K562 (cell line): ENCODE measurements at regions not wholly inside any gene's neighbourhood (a gene's known extent, or its start where the extent isn't known, plus 50 kb on each side); places are given as distances from the start of the nearest gene placed in this dataset.

ENCODE experiments used
- ATAC-seq: fragments of 200-7000 bp; cut with Tn5 transposase; 3 replicates; pipeline ENCODE4 v1.9.1; 2020; ENCODE audit warnings: moderate library complexity
- BruUV-seq: library from RNA; stranded (reverse); fragments of 400-500 nt; replicated peaks from 2 replicates; lab custom pipeline; 2021; lab: Mats Ljungman, UMichigan
- CTCF ChIA-PET: fragments of 300-600 bp; formaldehyde crosslinking; extraction: SDS; loops from one replicate; lab custom pipeline; 2021; ENCODE audit warnings: low intra/inter-chr PET ratio; lab: Yijun Ruan, JAX
- POLR2A ChIA-PET: fragments of 300-600, 350-650 bp; sonication (Branson Sonifier 250); formaldehyde crosslinking; extraction: SDS; loops from one replicate; lab custom pipeline; 2021; ENCODE audit warnings: antibody characterized with exemption, inconsistent platforms; lab: Yijun Ruan, JAX
- DNase-seq, 4 experiments: peaks; one replicate each; pipeline versions ENCODE4 v3.0.0 to v3.0.0-alpha.2; 2011 to 2018; ENCODE audit warnings: low spot score in 3 of 4, mixed read lengths in 3 of 4; ENCODE audit errors: extremely low read depth in 1 of 4
- FAIRE-seq: peaks from 2 replicates; lab custom pipeline; 2011; peaks lifted over from hg19 to GRCh38; lab: Jason Lieb, UNC
- H2AFZ ChIP-seq: 2 replicates; pipeline ENCODE4 v1.6.0; 2011; ENCODE audit warnings: low read depth, low read length, control low read depth, inconsistent platforms
- H3K27ac ChIP-seq: fragments of 200-600 bp; 3 replicates; pipeline ENCODE4 v1.8.0; 2011; ENCODE audit warnings: low read depth, mild to moderate bottlenecking, control low read depth, inconsistent platforms, low read length, moderate library complexity, mixed read lengths; ENCODE audit errors: extremely low read depth
- H3K27me3 ChIP-seq, 2 experiments: fragments of 300-600 bp in 1 of 2; 2 replicates in 1 of 2; 3 replicates in 1 of 2; pipeline versions ENCODE4 v1.6.0 to v1.8.0; 2011; ENCODE audit warnings: inconsistent platforms in 2 of 2, low read length in 2 of 2, mild to moderate bottlenecking in 1 of 2, mixed read lengths in 1 of 2, moderate library complexity in 1 of 2; ENCODE audit not compliant: control insufficient read depth in 2 of 2, insufficient read depth in 2 of 2
- H3K36me3 ChIP-seq: fragments of 300-600 bp; 3 replicates; pipeline ENCODE4 v1.8.0; 2011; ENCODE audit warnings: mild to moderate bottlenecking, low read length, inconsistent platforms; ENCODE audit not compliant: control insufficient read depth, insufficient read depth
- H3K4me1 ChIP-seq, 2 experiments: fragments of 200-600 bp in 1 of 2; replicated peaks in 1 of 2; 2 replicates in 1 of 2; 3 replicates in 1 of 2; pipeline versions ENCODE4 v1.5.1 to v1.8.0; 2011; ENCODE audit warnings: inconsistent platforms in 2 of 2, low read length in 2 of 2, mild to moderate bottlenecking in 1 of 2, mixed read lengths in 1 of 2, moderate library complexity in 1 of 2; ENCODE audit not compliant: control insufficient read depth in 2 of 2, insufficient read depth in 2 of 2
- H3K4me2 ChIP-seq: 2 replicates; pipeline ENCODE4 v1.6.1; 2011; ENCODE audit warnings: low read length, control low read depth, inconsistent platforms, mixed read lengths; ENCODE audit not compliant: insufficient read depth
- H3K4me3 ChIP-seq: fragments of 200-600 bp; sonication (generic), shearing (Covaris generic); 2 replicates; pipeline ENCODE4 v1.5.1; 2016; ENCODE audit warnings: control low read depth, inconsistent platforms
- H3K79me2 ChIP-seq: fragments of 200-600 bp; 3 replicates; pipeline ENCODE4 v1.8.0; 2011; ENCODE audit warnings: low read length, inconsistent platforms; ENCODE audit not compliant: control insufficient read depth, insufficient read depth
- H3K9ac ChIP-seq, 2 experiments: 2 replicates each; pipeline versions ENCODE4 v1.6.0 to v1.6.1; 2011; ENCODE audit warnings: low read depth in 2 of 2, low read length in 2 of 2, control low read depth in 1 of 2, inconsistent platforms in 1 of 2, mild to moderate bottlenecking in 1 of 2, mixed read lengths in 1 of 2; ENCODE audit not compliant: insufficient read depth in 1 of 2
- H3K9me1 ChIP-seq: one replicate; pipeline ENCODE4 v1.6.0; 2011; ENCODE audit warnings: inconsistent platforms, mild to moderate bottlenecking, low read length, moderate library complexity; ENCODE audit not compliant: control insufficient read depth, insufficient read depth
- H3K9me3 ChIP-seq: replicated peaks from 2 replicates; pipeline ENCODE4 v1.5.1; 2011; ENCODE audit warnings: low read depth, low read length, inconsistent platforms; ENCODE audit not compliant: control insufficient read depth, insufficient read depth
- H4K20me1 ChIP-seq: replicated peaks from 2 replicates; pipeline ENCODE4 v1.6.1; 2011; ENCODE audit warnings: low read length, inconsistent platforms, mixed read lengths; ENCODE audit not compliant: control insufficient read depth, insufficient read depth
- ATF1 ChIP-seq, 2 experiments: fragments of 450-650 bp in 1 of 2; IDR thresholded peaks; 2 replicates each; pipeline ENCODE4 v1.6.1; 2016; ENCODE audit warnings: missing compliant biosample characterization in 1 of 2, missing genetic modification characterization in 1 of 2
- EP300 ChIP-seq: IDR thresholded peaks from 2 replicates; pipeline ENCODE4 v1.6.1; 2012; ENCODE audit warnings: low read length, improper control_type of control experiment
- ETV5 ChIP-seq: sonication (generic); formaldehyde crosslinking; IDR thresholded peaks from 2 replicates; pipeline ENCODE4 v1.4.0; 2020; ENCODE audit warnings: low read depth, mild to moderate bottlenecking, missing genetic modification reagents
- FOXJ3 ChIP-seq: sonication (generic); formaldehyde crosslinking; IDR thresholded peaks from 2 replicates; pipeline ENCODE4 v1.4.0; 2020; ENCODE audit warnings: mild to moderate bottlenecking, missing genetic modification reagents
- NCOR1 ChIP-seq: fragments of 450-650 bp; IDR thresholded peaks from 2 replicates; pipeline ENCODE4 v1.6.1; 2016; ENCODE audit warnings: mild to moderate bottlenecking, moderate library complexity
- PPARD ChIP-seq: fragments of 250-450 bp; sonication (Bioruptor Pico); IDR thresholded peaks from 2 replicates; pipeline ENCODE4 v1.8.0; 2022; ENCODE audit warnings: inconsistent platforms, mild to moderate bottlenecking, moderate library complexity
- RHOXF2B ChIP-seq: fragments of 250-450 bp; sonication (Bioruptor Pico); conservative IDR thresholded peaks from 2 replicates; pipeline ENCODE4 v1.5.1; 2021
- TCF7L2 ChIP-seq: fragments of 150-350 bp; IDR thresholded peaks from 2 replicates; pipeline ENCODE4 v1.6.1; 2016; ENCODE audit warnings: low read depth, mild to moderate bottlenecking, low read length, moderate library complexity
- TGIF2 ChIP-seq: sonication (generic); formaldehyde crosslinking; IDR thresholded peaks from 2 replicates; pipeline ENCODE4 v1.8.1; 2022; ENCODE audit warnings: mild to moderate bottlenecking, missing genetic modification reagents, moderate library complexity
- ZNF263 ChIP-seq: sonication (generic); formaldehyde crosslinking; IDR thresholded peaks from 2 replicates; pipeline ENCODE4 v1.8.0; 2022; ENCODE audit warnings: mild to moderate bottlenecking, missing genetic modification reagents, borderline replicate concordance
- ZNF398 ChIP-seq: fragments of 250-450 bp; sonication (Bioruptor Pico); IDR thresholded peaks from 2 replicates; pipeline ENCODE4 v1.8.0; 2021; ENCODE audit warnings: moderate library complexity, mild to moderate bottlenecking, inconsistent platforms
- ZNF436 ChIP-seq: fragments of 250-450, 450-650 bp; sonication (Bioruptor Pico); formaldehyde crosslinking; IDR thresholded peaks from 2 replicates; pipeline ENCODE4 v1.7.0; 2020; ENCODE audit warnings: mild to moderate bottlenecking
- WGBS: fragments of 100-300 bp; shearing (Covaris generic); methylation state at CpG from one replicate; pipeline ENCODE4 v1.1.6; 2016; ENCODE audit warnings: low coverage, mixed read lengths; ENCODE audit not compliant: insufficient coverage; ENCODE audit errors: missing lambda C conversion rate; 5-methylcytosine and 5-hydroxymethylcytosine counted together
- in situ Hi-C: fragments of 300-500 bp; cut with MboI; formaldehyde crosslinking; loops from 4 replicates; pipeline ENCODE4 v1.15.0; 2018; ENCODE audit warnings: inconsistent platforms, mixed read lengths
- intact Hi-C: fragments of 100-400 bp; cut with micrococcal nuclease; formaldehyde crosslinking; loops from 2 replicates; pipeline ENCODE4 v1.14.2; 2022
- TF ChIP-seq, protein P1 (sequence below): sonication (generic); formaldehyde crosslinking; IDR thresholded peaks from 2 replicates; pipeline ENCODE4 v1.5.0; 2020; ENCODE audit warnings: missing genetic modification reagents

DNA sequence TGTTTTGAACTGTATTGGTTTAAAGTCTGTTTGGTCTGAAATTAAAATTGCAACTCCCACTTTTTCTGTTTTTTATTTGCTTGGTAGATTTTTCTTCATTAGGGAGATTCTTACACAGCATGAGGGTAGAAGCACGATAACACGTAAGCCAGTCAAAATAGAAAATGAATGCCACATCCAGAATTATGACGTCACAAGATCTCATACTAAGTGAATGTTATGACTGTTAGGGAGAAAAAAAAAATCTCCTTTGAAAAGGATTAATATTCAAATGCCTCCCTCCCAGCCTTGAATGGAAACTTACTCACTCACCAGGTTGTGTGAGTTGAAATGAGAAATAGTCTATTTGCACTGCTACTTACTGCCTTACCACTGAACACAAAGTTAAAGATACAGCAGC is 670.8 kb downstream of the TFAP2A start:
- ATAC-seq, result no peak
- 0% methylated on average over 3 of the region's 3 CpGs for WGBS

DNA sequence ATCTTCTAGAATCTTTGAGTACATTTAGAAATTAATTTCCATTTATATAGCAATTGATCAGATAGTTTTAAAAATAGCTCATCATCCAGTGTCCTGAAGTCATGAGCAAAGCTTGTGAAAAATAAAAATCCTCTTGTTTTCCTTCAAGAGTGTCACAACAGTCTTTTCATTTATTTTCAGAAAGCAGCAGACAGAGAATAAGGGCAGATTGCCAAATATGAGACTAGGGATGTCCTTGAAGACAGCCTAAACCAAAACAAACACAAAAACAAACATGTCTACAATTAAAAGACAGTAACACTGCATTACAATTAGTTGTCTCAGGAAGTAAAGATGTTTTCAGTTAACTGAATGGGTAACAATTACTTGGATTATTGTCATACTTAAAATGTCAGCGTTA is 682.8 kb downstream of the TFAP2A start:
- H3K9ac ChIP-seq, result no peak overlapping the region
- H4K20me1 ChIP-seq, result no peaks in the 10 kb centered on the region
- intact Hi-C loops (no loop called here), in situ Hi-C loops (no loop called here)
- no peak overlapping the region for H2AFZ ChIP-seq
- no peaks in the 10 kb centered on the region for H3K36me3 ChIP-seq
- H3K79me2 ChIP-seq, result no peaks in the 10 kb centered on the region
- BruUV-seq, result no TSS peak
- no peaks in the 10 kb centered on the region for H3K9me1 ChIP-seq
- 8% methylated on average over 1 of the region's 1 CpG for WGBS
- H3K27me3 ChIP-seq, result no peaks in the 10 kb centered on the region
- H3K4me1 ChIP-seq, result no peaks in the 10 kb centered on the region
- ChIA-PET POLR2A (no interaction called here), CTCF (no interaction called here)
- H3K27ac ChIP-seq, result no peak overlapping the region
- TF ChIP-seq TGIF2 (CRISPR knock-in tag) (no peak), EP300 (no peak), ETV5 (CRISPR knock-in tag) (no peak), ZNF398 (CRISPR knock-in tag) (no peak), ZNF436 (CRISPR knock-in tag) (no peak), ZNF263 (no peak), TCF7L2 (no peak), FOXJ3 (CRISPR knock-in tag) (no peak), PPARD (CRISPR knock-in tag) (no peak)
- TF ChIP-seq, protein P1, sequence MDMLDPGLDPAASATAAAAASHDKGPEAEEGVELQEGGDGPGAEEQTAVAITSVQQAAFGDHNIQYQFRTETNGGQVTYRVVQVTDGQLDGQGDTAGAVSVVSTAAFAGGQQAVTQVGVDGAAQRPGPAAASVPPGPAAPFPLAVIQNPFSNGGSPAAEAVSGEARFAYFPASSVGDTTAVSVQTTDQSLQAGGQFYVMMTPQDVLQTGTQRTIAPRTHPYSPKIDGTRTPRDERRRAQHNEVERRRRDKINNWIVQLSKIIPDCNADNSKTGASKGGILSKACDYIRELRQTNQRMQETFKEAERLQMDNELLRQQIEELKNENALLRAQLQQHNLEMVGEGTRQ (CRISPR knock-in tag), result no peak
- H3K9me3 ChIP-seq, result no peaks in the 10 kb centered on the region; the same call in 1 of the 2 replicates
- FAIRE-seq, result peak; percentile 6
- no peak for DNase-seq
- H3K4me2 ChIP-seq, result no peak overlapping the region
- ATAC-seq, result no peak
- H3K4me3 ChIP-seq, result no peak overlapping the region

More for the DNA sequence above, 670.8 kb downstream of the TFAP2A start:
- ChIA-PET CTCF (no interaction called here), POLR2A (no interaction called here)
- DNase-seq (no peak), FAIRE-seq (no peak)
- H3K9ac ChIP-seq, result no peak overlapping the region
- H3K27me3 ChIP-seq, result no peaks in the 10 kb centered on the region
- H3K36me3 ChIP-seq, result no peaks in the 10 kb centered on the region
- H3K4me1 ChIP-seq, result no peaks in the 10 kb centered on the region
- H3K4me3 ChIP-seq, result no peak overlapping the region
- no TSS peak for BruUV-seq
- in situ Hi-C loops (no loop called here), intact Hi-C loops (no loop called here)
- H2AFZ ChIP-seq, result no peak overlapping the region
- H3K9me3 ChIP-seq, result no peaks in the 10 kb centered on the region
- no peaks in the 10 kb centered on the region for H3K79me2 ChIP-seq
- no peaks in the 10 kb centered on the region for H4K20me1 ChIP-seq
- H3K27ac ChIP-seq, result no peak overlapping the region
- no peak overlapping the region for H3K4me2 ChIP-seq
- no peaks in the 10 kb centered on the region for H3K9me1 ChIP-seq
- TF ChIP-seq ATF1 (CRISPR knock-in tag; IDR thresholded peaks at IDR 0.05), result no peak
- peak; percentile 49 for TF ChIP-seq ATF1 (tag; IDR thresholded peaks at IDR 0.05)
- TF ChIP-seq NCOR1, result no peak
- no peak for TF ChIP-seq RHOXF2B
